ENCODE measurements at regions not wholly inside any gene's neighbourhood (a gene's known extent, or its start where the extent isn't known, plus 50 kb on each side); places are given as distances from the start of the nearest gene placed in this dataset.

DNA sequence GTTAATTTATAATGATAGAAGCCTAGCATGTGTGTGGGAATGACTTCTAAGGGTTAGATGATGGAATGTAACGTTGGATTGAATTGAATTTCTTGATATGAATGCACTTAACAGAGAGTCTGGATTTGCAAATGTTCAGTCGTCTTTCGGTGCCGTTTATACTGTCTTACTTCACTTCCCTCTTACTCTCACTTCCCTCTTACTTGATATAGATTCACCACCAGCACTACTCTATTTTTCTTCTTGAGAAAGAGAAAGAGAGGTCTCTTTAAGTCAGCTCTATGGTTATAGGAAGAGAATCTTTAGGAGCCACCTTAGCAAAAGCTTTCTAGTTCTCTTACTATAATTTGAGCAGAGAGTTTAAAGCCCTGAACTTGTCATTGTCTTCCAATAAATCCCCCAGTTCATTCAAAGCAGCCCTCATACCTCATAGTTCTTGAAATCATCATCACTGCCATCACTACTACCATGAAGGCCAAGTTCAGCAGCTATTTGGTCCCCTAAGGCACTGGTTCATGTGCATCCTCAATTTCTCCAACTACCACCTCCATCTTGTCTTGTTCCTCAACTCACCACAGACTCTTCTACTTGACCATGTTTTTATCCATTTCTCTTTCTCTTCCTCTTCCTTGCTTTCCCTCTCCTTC is 501.7 kb upstream of the TCF4 start:
- H3K36me3 Mint-ChIP-seq (ENCODE audit: insufficient read depth, unreplicated experiment) = no peaks in the 10 kb centered on the region
- H3K27ac Mint-ChIP-seq (ENCODE audit: unreplicated experiment) = no peak overlapping the region
- Histone ChIP-seq H3K4me1 (no peaks in the 10 kb centered on the region), H3K4me3 (ENCODE audit: low read depth, low read length) (no peak overlapping the region), H3K9me3 (no peaks in the 10 kb centered on the region), H3K36me3 (ENCODE audit: control insufficient read depth, insufficient read depth, low read length) (no peaks in the 10 kb centered on the region), H3K27me3 (replicated peaks; ENCODE audit: control insufficient read depth, insufficient read depth, low read length) (no peaks in the 10 kb centered on the region)
- H3K9me3 Mint-ChIP-seq (ENCODE audit: unreplicated experiment) = no peaks in the 10 kb centered on the region
- BruUV-seq (replicated peaks) = no TSS peak
- DNase-seq = no peak
- no peak overlapping the region for H3K4me3 Mint-ChIP-seq (ENCODE audit: unreplicated experiment)
- POLR2A ChIA-PET = no interaction called here
- no peaks in the 10 kb centered on the region for H3K4me1 Mint-ChIP-seq (ENCODE audit: low read depth, unreplicated experiment)
- TF ChIP-seq, protein P1, sequence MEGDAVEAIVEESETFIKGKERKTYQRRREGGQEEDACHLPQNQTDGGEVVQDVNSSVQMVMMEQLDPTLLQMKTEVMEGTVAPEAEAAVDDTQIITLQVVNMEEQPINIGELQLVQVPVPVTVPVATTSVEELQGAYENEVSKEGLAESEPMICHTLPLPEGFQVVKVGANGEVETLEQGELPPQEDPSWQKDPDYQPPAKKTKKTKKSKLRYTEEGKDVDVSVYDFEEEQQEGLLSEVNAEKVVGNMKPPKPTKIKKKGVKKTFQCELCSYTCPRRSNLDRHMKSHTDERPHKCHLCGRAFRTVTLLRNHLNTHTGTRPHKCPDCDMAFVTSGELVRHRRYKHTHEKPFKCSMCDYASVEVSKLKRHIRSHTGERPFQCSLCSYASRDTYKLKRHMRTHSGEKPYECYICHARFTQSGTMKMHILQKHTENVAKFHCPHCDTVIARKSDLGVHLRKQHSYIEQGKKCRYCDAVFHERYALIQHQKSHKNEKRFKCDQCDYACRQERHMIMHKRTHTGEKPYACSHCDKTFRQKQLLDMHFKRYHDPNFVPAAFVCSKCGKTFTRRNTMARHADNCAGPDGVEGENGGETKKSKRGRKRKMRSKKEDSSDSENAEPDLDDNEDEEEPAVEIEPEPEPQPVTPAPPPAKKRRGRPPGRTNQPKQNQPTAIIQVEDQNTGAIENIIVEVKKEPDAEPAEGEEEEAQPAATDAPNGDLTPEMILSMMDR (IDR thresholded peaks at IDR 0.05; ENCODE audit: insufficient read depth in 1 of 2, low read depth in 1 of 2, low read length in 1 of 2, severe bottlenecking in 1 of 2, unreplicated experiment in 1 of 2) = no peak
- peaks cover 22% of the 10 kb centered on the region for H3K27me3 Mint-ChIP-seq (ENCODE audit: insufficient read depth, unreplicated experiment)
- CTCF ChIA-PET = no interaction called here
- intact Hi-C loops (cut with micrococcal nuclease; ENCODE audit: unreplicated experiment) = no loop called here

DNA sequence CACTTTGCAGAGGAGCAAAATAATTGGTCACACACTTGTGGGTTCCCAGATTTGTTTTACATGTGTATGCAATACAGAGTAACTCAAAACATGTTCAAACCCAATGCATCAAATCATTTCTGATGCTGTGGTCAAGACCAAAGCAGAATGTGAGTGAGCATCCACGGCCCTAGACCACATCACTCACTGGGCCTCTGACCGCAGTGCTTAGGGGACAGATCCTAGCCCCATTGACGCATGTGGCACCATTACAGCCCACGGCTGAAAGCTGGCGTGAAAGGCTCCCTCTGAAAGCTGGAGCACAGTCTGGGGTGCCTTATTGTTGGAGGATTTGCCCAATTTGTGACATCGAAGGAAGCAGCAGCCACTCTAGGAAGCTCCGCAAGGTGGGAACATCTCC is 498.8 kb upstream of the TCF4 start:
- ChIA-PET POLR2A (no interaction called here), CTCF (no interaction called here)
- Mint-ChIP-seq H3K27me3 (ENCODE audit: insufficient read depth, unreplicated experiment) (peaks cover 7% of the 10 kb centered on the region), H3K27ac (ENCODE audit: unreplicated experiment) (no peak overlapping the region), H3K4me1 (ENCODE audit: low read depth, unreplicated experiment) (no peaks in the 10 kb centered on the region), H3K36me3 (ENCODE audit: insufficient read depth, unreplicated experiment) (no peaks in the 10 kb centered on the region), H3K9me3 (ENCODE audit: unreplicated experiment) (no peaks in the 10 kb centered on the region), H3K4me3 (ENCODE audit: unreplicated experiment) (no peak overlapping the region)
- no peaks in the 10 kb centered on the region for H3K27me3 ChIP-seq (replicated peaks; ENCODE audit: control insufficient read depth, insufficient read depth, low read length)
- no TSS peak for BruUV-seq (replicated peaks)
- no peak overlapping the region for H3K4me3 ChIP-seq (ENCODE audit: low read depth, low read length)
- H3K9me3 ChIP-seq = no peaks in the 10 kb centered on the region
- intact Hi-C loops (cut with micrococcal nuclease; ENCODE audit: unreplicated experiment) = no loop called here
- TF ChIP-seq, protein P1 (IDR thresholded peaks at IDR 0.05; ENCODE audit: insufficient read depth in 1 of 2, low read depth in 1 of 2, low read length in 1 of 2, severe bottlenecking in 1 of 2, unreplicated experiment in 1 of 2) = no peak
- no peak for DNase-seq
- no peaks in the 10 kb centered on the region for H3K36me3 ChIP-seq (ENCODE audit: control insufficient read depth, insufficient read depth, low read length)
- H3K4me1 ChIP-seq = no peaks in the 10 kb centered on the region

DNA sequence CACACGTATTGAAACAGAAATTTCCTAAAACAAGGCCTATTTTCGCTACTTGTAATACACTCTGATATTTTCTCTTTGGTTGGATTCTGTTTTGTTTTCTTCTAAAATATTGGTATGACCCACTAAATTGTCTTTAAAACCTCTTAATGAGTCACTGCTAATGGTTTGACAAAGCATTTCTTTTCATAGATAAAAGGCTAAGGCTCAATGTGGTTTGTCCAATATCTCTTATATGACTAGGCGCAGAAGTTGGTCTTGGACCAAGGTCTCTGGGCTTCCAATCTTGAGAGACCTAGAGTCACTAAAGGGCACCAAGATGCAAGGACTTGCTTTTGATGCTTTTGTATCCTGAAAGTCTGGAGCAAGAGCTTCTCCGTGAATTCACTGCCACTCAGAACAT is 498.2 kb upstream of the TCF4 start:
- intact Hi-C loops (cut with micrococcal nuclease; ENCODE audit: unreplicated experiment) = no loop called here
- H3K27me3 Mint-ChIP-seq (ENCODE audit: insufficient read depth, unreplicated experiment) = peaks cover 7% of the 10 kb centered on the region
- Histone ChIP-seq H3K27me3 (replicated peaks; ENCODE audit: control insufficient read depth, insufficient read depth, low read length) (no peaks in the 10 kb centered on the region), H3K9me3 (no peaks in the 10 kb centered on the region), H3K4me3 (ENCODE audit: low read depth, low read length) (no peak overlapping the region), H3K4me1 (no peaks in the 10 kb centered on the region), H3K36me3 (ENCODE audit: control insufficient read depth, insufficient read depth, low read length) (no peaks in the 10 kb centered on the region)
- H3K4me1 Mint-ChIP-seq (ENCODE audit: low read depth, unreplicated experiment) = no peaks in the 10 kb centered on the region
- POLR2A ChIA-PET = no interaction called here
- TF ChIP-seq, protein P1 (IDR thresholded peaks at IDR 0.05; ENCODE audit: insufficient read depth in 1 of 2, low read depth in 1 of 2, low read length in 1 of 2, severe bottlenecking in 1 of 2, unreplicated experiment in 1 of 2) = no peak
- CTCF ChIA-PET = no interaction called here
- no peak for DNase-seq
- no peaks in the 10 kb centered on the region for H3K9me3 Mint-ChIP-seq (ENCODE audit: unreplicated experiment)
- BruUV-seq (replicated peaks) = no TSS peak
- H3K36me3 Mint-ChIP-seq (ENCODE audit: insufficient read depth, unreplicated experiment) = no peaks in the 10 kb centered on the region
- no peak overlapping the region for H3K27ac Mint-ChIP-seq (ENCODE audit: unreplicated experiment)
- H3K4me3 Mint-ChIP-seq (ENCODE audit: unreplicated experiment) = no peak overlapping the region

Data from Caco-2 (cell line).